DMS79 treated with DMSO at 0.1 percent for 48 hours (cell line): ENCODE measurements at regions not wholly inside any gene's neighbourhood (a gene's known extent, or its start where the extent isn't known, plus 50 kb on each side); places are given as distances from the start of the nearest gene placed in this dataset.
A peak's percentile ranks its signal among the peaks of the same experiment; 100 is the strongest.
"Not testable (repeated sequence)": the region's sequence is repeated elsewhere in the genome, so short reads cannot be mapped to it uniquely, and the experiment has no call there.

Experiments used
- DNase-seq: peaks from one replicate; lab custom pipeline; 2025; lab: John Stamatoyannopoulos, UW

DNA sequence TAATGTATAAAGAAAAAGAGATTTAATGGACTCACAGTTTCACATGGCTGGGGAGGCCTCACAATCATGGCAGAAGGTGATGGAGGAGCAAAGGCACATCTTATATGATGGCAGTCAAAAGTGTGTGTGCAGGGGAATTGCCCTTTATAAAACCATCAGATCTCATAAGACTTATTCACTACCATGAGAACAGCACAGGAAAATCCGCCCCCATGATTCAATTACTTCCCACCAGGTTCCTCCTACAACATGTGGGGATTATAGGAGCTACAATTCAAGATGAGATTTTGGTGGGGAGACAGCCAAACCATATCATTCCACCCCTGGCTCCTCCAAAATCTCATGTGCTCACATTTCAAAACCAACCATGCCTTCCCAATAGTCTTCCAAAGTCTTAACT is 82.5 kb upstream of the ANKRD1 start:
- DNase-seq: not testable (repeated sequence)

DNA sequence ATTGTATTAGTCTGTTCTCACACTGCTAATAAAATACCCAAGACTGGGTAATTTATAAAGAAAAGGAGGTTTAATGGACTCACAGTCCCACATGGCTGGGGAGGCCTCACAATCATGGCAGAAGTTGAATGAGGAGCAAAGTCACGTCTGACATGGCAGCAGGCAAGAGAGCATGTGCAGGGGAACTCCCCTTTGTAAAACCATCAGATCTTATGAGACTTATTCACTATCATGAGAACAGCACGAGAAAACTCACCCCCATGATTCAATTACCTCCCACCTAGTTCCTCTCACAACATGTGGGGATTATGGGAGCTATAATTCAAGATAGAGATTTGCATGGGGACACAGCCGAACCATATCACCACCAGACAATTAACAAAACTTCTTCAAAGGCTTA is 84.4 kb upstream of the ANKRD1 start:
- DNase-seq: not testable (repeated sequence)

DNA sequence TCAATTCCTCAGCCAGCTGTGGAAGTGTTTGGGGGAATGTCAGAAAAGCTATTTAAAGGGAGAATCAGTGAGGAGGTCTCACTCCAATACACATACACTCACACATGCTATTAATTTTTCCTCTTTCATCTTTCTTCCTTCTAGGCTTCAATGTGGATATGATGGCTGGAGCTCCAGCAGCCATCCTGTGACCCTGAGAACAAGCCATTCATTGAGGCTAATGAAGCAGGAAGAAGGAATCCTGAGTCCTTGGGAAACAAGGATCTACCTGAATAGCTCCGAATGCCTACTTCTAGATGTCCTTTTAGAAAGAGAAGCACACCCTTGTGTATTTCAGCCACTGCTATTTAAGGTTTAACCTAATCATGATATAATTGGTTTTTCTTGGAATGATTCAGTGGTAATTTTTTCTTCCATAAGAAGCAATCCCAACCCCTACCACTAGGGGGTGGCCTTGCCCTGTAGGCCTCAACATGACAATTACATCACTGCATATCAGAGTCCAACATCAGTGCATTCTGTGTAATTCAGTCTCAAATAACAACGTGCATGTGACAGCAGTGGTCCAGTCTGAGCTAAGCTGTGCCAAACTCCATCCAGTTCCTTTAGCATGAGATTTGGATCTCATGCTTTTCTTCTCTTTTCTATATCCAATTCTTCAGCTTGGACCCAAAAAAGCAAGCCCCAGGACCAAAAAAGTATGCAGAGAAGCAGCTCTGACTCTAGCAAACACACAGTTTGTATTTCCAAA is 85.3 kb upstream of the ANKRD1 start:
- DNase-seq: peak; percentile 11

DNA sequence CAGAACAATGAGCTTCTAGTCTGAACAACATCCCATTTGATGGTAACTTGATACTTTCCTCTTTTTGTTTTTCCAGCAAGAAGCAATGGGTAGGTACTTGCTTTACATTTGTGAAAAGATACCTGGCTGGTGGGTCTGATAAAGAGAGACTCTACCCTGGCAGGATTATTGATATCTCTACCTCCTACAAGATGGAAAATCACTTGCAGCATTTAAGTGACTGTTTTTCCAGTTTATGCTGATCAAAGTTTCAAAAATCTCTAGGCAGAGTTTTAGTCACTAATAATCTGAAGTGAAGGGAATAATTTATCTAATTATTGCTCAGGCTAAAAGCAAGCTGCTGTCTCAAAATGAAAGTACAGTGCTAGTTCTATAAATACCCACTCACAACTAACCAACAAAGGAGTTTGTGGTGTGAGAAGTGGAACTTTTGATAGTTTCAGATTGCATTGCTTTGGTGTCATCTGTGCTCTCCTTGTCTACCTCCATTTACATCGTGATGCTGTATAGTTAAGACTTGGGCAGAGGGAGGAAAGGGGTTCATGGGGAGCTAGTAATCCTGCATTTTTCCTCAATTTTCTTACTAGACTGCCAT is 86.0 kb upstream of the ANKRD1 start:
- no peak for DNase-seq

DNA sequence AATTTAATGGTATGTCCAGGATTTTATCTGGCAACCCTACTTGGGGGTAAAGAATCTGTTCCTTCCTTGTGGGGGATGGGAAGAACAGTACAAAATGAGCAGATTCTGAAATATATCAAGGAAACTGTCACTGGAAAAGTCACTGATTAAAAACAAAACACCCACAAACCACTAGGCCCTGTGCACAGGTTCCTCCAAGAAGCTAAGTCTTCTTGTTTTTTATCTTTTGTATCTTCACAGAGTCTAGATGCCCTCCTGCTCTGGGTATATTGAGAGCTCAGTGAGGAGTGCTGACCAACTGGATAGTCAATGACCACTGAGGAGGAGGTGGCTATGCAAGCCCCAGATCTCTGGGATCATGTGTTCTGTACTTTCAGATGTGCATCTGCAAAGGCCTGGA is 86.8 kb upstream of the ANKRD1 start:
- no peak for DNase-seq

DNA sequence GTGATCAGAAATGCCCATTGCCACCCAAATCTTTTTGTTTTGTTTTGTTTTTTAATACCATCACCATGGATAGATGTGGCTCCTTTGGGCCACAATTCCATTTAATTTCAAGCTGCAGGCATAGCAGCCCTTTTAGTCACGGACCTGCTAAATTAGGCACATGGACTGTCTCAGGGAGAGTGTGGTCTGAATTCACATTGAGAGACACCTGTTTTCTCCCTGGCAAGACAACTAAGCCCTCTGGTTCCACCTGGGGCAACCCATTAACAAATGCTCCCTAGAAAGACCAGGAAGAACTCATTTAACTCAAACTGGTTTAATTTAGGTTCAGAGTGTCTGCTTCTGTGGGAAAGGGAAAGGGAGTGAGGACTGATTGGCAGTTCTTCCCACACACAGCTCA is 88.2 kb upstream of the ANKRD1 start:
- DNase-seq: no peak

DNA sequence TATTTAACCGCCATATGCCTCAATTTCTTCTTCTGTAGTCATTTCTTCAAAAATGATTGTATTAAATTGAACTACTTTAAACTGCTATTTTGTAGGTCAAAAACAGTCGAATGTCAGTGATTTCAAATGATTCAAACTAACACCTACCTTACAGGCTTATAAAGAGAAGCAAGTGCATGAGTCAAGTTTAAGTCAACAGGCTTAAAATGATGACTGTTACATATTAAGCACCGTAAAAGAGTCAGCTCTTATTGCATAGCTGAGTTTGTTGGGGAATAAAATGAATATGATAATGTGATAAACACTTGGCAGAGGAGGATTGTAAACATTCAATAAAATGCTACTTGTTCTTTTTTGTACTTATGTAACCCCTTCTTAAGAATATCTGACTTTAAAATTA is 90.1 kb upstream of the ANKRD1 start:
- DNase-seq: no peak

DNA sequence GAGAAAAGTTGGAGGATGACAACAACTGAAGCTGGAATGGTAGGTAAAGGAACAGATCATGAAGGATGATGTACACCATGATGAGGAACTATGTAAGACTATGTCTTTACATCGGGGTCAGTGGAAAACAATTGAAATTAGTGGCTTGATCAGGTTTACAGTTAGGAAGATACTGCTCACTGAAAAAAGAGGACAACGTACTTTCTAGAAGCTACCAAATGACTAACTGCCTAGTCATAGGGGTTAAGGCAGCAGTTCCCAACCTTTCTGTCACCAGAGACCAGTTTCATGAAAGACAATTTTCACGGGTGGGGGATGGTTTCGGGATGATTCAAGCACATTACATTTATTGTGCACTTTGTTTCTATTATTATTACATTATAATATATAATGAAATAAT is 91.6 kb upstream of the ANKRD1 start:
- no peak for DNase-seq

DNA sequence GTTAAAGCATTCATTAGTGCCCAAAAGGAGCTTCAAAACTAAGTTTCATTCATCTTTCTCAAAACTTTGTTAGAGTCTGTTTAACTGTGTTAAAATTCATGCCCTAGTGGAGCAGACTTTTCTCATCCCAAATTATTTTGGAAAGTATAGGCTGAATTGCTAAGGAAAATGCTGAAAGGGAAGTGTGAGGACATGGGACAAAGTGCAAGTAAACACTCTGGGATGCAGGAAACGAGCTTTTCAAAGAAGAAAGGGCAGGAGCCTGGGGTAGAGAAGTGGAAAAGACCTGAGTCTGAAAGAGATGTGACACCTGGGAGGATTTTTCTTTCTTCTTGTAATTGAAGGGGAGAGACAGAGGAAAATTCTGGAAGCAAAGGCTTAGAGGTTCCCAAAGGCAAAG is 93.1 kb upstream of the ANKRD1 start:
- DNase-seq: no peak

DNA sequence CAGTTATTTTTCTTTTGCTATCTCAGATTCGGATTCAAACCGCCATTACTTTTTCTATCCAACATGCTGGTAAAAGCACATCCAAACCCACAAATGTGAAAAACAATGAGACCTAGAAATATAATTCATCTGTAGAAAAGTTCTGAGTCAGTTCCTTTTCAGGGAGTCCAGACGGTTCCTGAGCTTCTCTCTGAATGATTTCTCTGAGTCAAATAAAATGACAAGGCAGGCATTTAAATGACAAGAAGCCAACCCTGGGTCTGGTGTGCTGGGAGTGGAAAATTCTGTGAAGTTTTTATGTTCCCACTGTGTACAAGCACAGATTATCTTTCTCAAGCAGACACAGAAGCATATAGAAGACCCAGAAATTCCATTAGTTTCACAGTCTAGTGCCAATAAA is 96.3 kb upstream of the ANKRD1 start:
- no peak for DNase-seq

DNA sequence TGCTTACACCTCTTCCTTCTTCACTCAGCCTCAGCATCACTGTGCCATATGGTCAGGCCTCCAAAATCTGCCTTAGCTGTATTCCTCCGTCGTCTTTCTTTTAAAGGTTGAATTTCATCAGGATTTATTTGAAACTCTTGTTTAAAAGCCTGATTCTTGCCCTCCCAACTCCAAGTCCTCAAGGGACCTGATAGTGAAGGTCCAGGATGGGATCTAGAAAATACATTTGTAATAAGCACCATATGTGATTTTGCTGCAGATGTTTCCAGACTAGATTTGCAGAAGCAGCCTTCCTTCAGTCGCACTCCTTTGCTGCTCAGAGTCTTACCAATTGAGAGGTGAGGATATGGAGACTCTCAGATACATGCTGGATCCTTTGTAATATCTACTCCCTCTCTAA is 101.0 kb upstream of the ANKRD1 start:
- DNase-seq: no peak

DNA sequence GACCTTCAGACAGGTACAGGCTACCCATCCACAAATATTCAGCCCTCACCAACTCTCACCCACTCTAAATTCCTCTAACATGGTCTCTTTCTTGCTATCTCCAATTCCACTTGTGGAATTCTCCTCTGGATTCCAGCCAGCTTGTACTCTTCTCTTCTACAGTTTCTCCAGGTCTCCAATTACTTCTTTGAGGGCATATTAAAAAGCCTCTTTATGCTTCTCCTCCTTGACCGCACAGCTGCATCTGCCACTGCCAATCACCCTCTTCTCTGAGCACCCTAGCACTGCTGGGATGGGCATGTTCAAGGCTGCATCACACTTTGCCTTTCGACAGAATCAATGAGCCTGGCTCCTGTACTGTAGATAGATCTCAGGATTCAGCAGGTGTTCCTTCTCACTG is 101.5 kb upstream of the ANKRD1 start:
- peak; percentile 44 for DNase-seq

DNA sequence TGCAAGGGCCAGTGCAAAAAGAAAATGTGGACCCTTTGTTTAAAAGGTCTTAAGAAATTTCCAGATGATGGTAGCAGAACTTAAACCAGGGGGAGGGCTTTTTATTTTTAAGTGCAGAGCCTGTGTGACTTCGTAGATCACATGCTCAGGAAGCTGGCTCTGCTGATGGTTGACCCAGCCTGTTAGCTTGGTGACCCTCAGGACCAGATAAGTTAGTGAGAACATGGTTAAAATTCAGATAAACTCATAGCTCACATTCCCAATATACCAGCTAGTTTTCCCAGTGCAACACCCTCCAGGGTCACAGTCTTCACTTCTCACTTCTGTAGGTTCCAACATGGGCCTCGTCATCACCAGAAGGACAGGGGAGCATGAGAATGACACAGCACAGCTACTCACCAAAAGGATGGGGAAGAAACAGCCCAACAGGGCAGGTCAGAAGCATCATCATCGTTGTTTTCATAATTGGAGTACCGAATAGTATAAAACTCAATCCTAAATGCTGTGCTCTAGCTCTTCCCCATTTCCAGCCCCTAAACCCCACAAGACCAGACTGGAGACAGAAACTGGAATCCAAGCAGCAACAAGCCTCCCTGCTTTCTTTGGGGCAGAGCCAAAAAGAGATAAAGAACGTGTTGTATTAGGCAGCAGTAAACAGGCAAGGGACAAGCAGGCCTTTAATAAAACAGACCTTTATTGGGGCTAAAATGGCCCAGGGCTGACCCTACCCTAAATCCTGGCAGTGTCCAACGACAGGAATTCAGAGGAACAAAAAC is 102.2 kb upstream of the ANKRD1 start:
- DNase-seq: no peak

DNA sequence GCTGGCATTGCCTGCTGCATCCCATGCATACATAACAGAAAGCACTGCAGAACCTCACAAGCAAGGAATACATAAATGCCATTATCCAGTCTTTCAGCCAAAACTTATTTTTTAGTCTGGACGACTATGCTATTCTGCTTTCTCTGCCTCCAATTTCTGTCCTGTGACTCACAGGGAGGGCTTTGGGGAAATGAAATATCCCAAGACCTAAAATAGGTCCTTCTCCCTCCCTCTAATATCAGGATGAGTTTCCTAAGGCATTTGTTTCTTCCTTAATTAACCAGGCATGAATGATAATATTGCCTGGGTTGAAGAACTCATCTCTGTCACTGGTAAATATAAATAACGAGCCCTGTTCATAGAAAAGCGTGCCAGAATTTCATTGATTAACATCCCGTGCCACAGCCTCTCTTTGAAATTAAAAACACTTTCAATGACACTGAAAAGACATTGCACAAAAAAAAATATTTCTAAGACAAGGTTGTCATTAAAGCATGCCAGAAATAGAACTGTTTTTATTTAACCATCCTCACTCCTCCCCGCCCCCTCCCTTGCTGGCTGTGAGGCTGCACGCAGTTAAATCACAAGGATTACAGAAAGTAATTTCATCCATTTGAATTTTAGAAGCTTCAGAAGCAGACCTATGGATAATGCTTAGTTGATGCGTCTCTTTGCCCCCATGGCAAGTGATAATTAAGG is 103.0 kb upstream of the ANKRD1 start:
- no peak for DNase-seq

DNA sequence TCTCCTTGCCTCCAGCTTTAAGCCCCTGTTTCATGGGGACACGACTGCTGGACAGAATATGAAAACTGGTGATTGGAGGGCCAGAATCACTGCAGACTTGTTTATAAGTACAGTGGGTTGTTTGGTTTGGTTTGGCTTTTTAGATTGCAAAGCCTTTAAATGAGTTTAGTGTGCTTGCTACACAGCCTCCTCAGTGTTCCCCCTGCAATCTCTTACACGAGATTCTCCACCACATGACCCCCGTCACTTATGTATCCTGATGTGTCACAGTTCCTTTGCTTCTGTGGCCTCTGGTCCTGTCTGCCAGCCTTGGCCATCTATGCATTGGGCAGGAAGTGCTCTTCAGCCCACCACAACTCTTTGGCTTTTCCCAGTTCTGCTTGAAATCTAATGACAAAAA is 103.7 kb upstream of the ANKRD1 start:
- no peak for DNase-seq

DNA sequence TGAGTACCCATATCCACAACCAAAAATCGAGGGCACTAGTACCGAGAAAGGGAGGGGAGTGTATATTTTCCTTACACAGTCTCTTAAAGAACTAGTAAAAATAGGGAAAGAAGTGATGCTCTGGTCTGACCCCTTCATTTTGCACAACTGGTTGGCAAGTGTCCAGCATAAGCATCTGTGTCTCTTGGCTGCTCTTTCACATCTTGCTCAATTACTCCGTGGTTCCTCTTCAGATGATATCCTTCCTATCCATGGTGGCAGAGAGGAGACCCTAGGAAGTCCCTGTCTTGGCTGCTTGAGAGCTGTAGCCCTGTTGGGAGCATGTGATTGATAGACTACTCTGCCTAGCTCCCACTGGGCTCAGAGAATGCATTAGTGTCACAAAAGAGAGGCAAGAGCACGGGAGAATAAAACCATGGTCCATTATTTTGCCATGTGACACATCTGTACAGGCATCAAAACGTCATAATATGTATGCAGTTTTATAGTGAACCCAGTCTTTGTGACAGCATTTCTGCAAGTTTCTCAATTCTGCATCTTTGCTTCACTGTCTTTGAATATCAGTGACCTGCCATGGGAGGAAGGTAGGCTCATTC is 111.8 kb upstream of the ANKRD1 start:
- no peak for DNase-seq

DNA sequence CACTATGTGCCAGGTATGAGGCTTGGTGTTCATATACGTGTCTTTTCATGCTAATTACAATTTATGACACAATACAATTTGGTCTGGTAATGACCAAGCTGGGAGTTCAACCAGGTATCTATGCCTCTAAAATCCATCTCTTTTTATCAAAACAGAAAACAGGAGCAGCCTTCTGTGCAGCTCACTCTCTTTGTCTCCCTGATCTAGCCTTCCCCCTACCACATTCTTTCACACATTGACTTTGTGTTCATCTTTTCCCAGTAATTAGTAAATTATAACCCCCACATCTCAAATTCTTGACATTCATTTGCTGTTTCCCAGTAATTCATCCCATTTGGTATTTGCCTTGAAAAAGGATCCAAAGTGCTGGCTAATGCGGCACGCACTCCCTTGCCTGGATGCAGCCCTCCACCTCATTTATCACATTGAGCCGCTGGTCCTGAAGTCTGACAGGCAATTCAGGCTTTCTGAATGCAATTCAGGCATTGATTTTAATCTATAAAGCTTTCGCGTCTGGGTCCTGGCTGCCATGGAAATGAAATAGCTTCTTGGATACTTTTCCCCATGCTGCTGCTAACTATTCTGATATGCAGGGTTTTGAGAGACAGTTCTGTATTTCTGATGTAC is 112.5 kb upstream of the ANKRD1 start:
- no peak for DNase-seq

DNA sequence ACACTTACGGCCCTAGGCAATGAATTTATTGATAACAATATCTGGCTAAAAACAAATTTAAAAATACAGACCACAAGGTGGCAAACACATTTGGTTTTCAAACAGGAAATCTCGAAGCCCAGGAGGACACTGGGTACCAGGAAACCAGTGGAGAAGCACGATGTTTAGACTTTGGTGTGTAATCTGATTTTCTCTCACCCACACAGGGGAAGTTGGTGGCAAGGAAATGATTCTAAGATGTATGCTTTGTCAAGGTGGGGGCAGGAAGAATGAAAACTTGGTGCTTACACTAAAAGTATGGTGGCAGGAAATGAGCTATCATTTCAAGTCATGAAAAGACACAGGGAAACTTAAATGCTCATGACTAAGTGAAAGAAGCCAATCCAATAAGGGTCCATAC is 113.2 kb upstream of the ANKRD1 start:
- DNase-seq: no peak

DNA sequence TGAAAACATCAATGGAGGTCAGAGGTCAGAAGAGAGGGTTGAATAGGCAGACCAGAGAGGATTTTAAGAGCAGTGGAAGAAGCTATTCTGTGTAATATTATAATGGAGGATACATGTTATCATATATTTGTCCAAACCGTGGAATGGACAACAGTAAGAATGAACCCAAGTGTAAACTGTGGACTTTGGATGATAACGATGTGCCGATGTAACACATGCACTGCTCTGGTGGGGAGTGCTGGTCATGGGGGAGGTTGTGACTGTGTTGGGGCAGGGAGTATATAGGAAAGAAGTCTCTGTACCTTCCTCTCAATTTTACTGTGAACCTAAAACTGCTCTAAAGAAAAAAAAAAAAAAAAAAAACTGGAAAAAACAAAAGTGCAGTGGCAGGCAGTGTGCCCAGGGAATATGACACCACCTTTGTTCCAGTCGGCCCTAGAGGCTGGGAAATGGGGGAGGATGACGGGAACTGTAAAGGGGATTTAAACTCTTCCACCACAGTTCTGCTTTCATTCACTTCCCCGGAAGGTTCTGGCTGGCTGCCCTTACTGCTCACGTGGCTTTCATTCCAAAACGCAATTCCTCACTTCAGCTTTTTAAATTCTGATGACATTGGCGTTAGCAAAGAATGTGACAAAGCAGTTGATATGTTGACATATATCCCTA is 113.7 kb upstream of the ANKRD1 start:
- DNase-seq: peak; percentile 33

DNA sequence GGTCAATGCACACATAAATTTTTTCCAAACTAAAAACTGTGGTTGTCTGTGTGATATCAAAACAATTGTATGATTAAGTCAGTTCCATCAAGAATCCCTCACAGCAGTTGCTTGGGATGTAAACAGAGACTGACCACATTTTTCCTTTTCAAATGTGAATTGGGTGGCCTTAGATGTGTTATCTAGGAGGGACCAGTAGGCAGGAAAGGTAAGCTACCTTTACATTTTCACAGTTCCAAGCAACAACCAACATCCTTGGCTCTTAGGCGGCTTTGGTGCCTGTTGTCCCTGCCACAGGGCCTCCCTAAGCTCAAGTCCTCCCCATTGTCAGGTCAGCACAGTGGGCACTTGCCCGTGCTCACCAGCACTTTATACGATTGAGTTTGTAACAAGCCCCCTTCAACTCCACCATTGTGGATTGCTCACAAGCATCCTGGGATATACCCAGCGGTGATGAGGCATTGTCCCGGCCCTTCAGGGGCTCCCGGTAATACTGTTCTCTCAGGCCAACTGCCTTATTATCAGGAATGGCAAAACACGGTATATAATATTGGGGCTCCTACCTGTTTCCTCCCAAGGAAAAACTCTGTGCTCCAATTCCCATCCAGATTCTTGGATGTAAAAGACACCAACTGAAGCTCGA is 114.9 kb upstream of the ANKRD1 start:
- no peak for DNase-seq
